HCT116 (cell line): ENCODE measurements at regions not wholly inside any gene's neighbourhood (a gene's known extent, or its start where the extent isn't known, plus 50 kb on each side); places are given as distances from the start of the nearest gene placed in this dataset.

ENCODE experiments used
- ATAC-seq: fragments of 200-7000 bp; cut with Tn5 transposase; 2 replicates; pipeline ENCODE4 v1.9.1; 2020; ENCODE audit warnings: mild to moderate bottlenecking, moderate library complexity
- BruUV-seq: library from RNA; stranded (reverse); fragments of 400-500 nt; replicated peaks from 2 replicates; lab custom pipeline; 2021; lab: Mats Ljungman, UMichigan
- CTCF ChIA-PET: fragments of 300-600 bp; sonication (Branson Sonifier 250); formaldehyde crosslinking; loops from one replicate; lab custom pipeline; 2021; ENCODE audit warnings: antibody characterized with exemption; lab: Charles Lee
- POLR2A ChIA-PET: fragments of 300-600, 350-600 bp; sonication (Branson Sonifier 250); formaldehyde crosslinking; loops from one replicate; lab custom pipeline; 2021; ENCODE audit warnings: antibody characterized with exemption; lab: Charles Lee
- RAD21 ChIA-PET, 2 experiments: fragments of 300-600 bp; sonication (Branson Sonifier 250); formaldehyde crosslinking; loops; one replicate each; lab custom pipeline; 2023; ENCODE audit warnings: low total read pairs in 2 of 2; ENCODE audit not compliant: uncharacterized antibody in 2 of 2, unreplicated experiment in 2 of 2, low non-redundant PET in 1 of 2; lab: Charles Lee
- DNase-seq: peaks from one replicate; pipeline ENCODE4 v3.0.0-alpha.2; 2010; ENCODE audit warnings: low read depth, low spot score
- H2AFZ ChIP-seq: fragments of 200-600 bp; shearing (Covaris generic), sonication (generic); 2 replicates; pipeline ENCODE4 v1.6.1; 2017; ENCODE audit warnings: low read depth, mixed run types, mixed read lengths, antibody characterized with exemption, low read length; ENCODE audit not compliant: poor library complexity, severe bottlenecking
- H3K27ac ChIP-seq: 2 replicates; pipeline ENCODE4 v1.5.1; 2012; ENCODE audit warnings: low read depth, low read length
- H3K27me3 ChIP-seq: fragments of 200-600 bp; sonication (generic); 2 replicates; pipeline ENCODE4 v1.6.1; 2016; ENCODE audit warnings: mixed run types, low read length, mixed read lengths; ENCODE audit not compliant: insufficient read depth
- H3K36me3 ChIP-seq, 2 experiments: fragments of 200-500 bp in 1 of 2; fragments of 200-600 bp in 1 of 2; sonication (Bioruptor generic) in 1 of 2; sonication (generic) in 1 of 2; 2 replicates each; pipeline versions ENCODE4 v1.5.1 to v1.6.1; 2014 to 2016; ENCODE audit warnings: low read length in 2 of 2, inconsistent platforms in 1 of 2, mixed read lengths in 1 of 2, mixed run types in 1 of 2; ENCODE audit not compliant: insufficient read depth in 2 of 2, control insufficient read depth in 1 of 2
- H3K4me1 ChIP-seq, 2 experiments: fragments of 200-600 bp in 1 of 2; sonication (generic) in 1 of 2; 2 replicates each; pipeline versions ENCODE4 v1.5.1 to v1.6.1; 2012 to 2017; ENCODE audit warnings: low read length in 2 of 2, inconsistent platforms in 1 of 2, mild to moderate bottlenecking in 1 of 2, mixed read lengths in 1 of 2, mixed run types in 1 of 2, moderate library complexity in 1 of 2; ENCODE audit not compliant: insufficient read depth in 2 of 2, control insufficient read depth in 1 of 2
- H3K4me2 ChIP-seq: fragments of 200-600 bp; sonication (generic); 2 replicates; pipeline ENCODE4 v1.6.1; 2017; ENCODE audit warnings: mixed run types, low read length, mixed read lengths
- H3K4me3 ChIP-seq, 2 experiments: fragments of 200-600 bp in 1 of 2; sonication (generic) in 1 of 2; replicated peaks in 1 of 2; 2 replicates each; pipeline ENCODE4 v1.5.1; 2011 to 2016; ENCODE audit warnings: low read length in 2 of 2, control low read depth in 1 of 2, low read depth in 1 of 2, mild to moderate bottlenecking in 1 of 2, mixed read lengths in 1 of 2, mixed run types in 1 of 2
- H3K79me2 ChIP-seq: fragments of 200-600 bp; sonication (generic); 2 replicates; pipeline ENCODE4 v1.6.1; 2017; ENCODE audit warnings: mild to moderate bottlenecking, mixed run types, low read length, moderate library complexity, mixed read lengths; ENCODE audit not compliant: insufficient read depth
- H3K9ac ChIP-seq: fragments of 200-600 bp; sonication (generic); 2 replicates; pipeline ENCODE4 v1.6.1; 2016; ENCODE audit warnings: low read length, mixed read lengths
- H3K9me2 ChIP-seq: fragments of 200-600 bp; sonication (generic), shearing (Covaris generic); 2 replicates; pipeline ENCODE4 v1.6.1; 2017; ENCODE audit warnings: mixed run types, mild to moderate bottlenecking, moderate library complexity; ENCODE audit not compliant: insufficient read depth
- H3K9me3 ChIP-seq, 2 experiments: fragments of 200-500 bp in 1 of 2; fragments of 200-600 bp in 1 of 2; sonication (Bioruptor generic) in 1 of 2; sonication (generic) in 1 of 2; 2 replicates each; pipeline ENCODE4 v1.6.1; 2014 to 2017; ENCODE audit warnings: low read length in 2 of 2, mixed read lengths in 2 of 2, inconsistent platforms in 1 of 2, low read depth in 1 of 2, mild to moderate bottlenecking in 1 of 2, mixed run types in 1 of 2, moderate library complexity in 1 of 2; ENCODE audit not compliant: control insufficient read depth in 1 of 2, insufficient read depth in 1 of 2
- H4K20me1 ChIP-seq: fragments of 200-600 bp; sonication (generic), shearing (Covaris generic); 2 replicates; pipeline ENCODE4 v1.6.1; 2017; ENCODE audit warnings: mixed run types, mild to moderate bottlenecking, moderate library complexity; ENCODE audit not compliant: insufficient read depth
- CBX3 ChIP-seq: IDR thresholded peaks from 2 replicates; pipeline ENCODE4 v1.6.1; 2012; ENCODE audit warnings: low read depth
- CEBPB ChIP-seq: IDR thresholded peaks from 2 replicates; pipeline ENCODE4 v1.6.1; 2012; ENCODE audit warnings: low read depth
- EGR1 ChIP-seq: IDR thresholded peaks from 2 replicates; pipeline ENCODE4 v1.6.1; 2012; ENCODE audit warnings: low read depth
- RAD21 ChIP-seq: IDR thresholded peaks from 2 replicates; pipeline ENCODE4 v1.6.1; 2012; ENCODE audit warnings: low read depth, mild to moderate bottlenecking
- SIN3A ChIP-seq: IDR thresholded peaks from 2 replicates; pipeline ENCODE4 v1.6.1; 2012; ENCODE audit warnings: low read depth
- SRF ChIP-seq: IDR thresholded peaks from 2 replicates; pipeline ENCODE4 v1.6.1; 2012; ENCODE audit warnings: low read depth
- TCF7L2 ChIP-seq: IDR thresholded peaks from 2 replicates; pipeline ENCODE4 v1.7.0; 2011; ENCODE audit warnings: borderline replicate concordance, inconsistent platforms; ENCODE audit not compliant: insufficient read depth, insufficient read length; ENCODE audit errors: extremely low read depth
- YY1 ChIP-seq: IDR thresholded peaks from 2 replicates; pipeline ENCODE4 v1.6.1; 2011; ENCODE audit warnings: low read length, low read depth, moderate library complexity, mild to moderate bottlenecking; ENCODE audit not compliant: insufficient replicate concordance; ENCODE audit errors: extremely low read depth
- intact Hi-C: fragments of 100-400 bp; cut with micrococcal nuclease; formaldehyde crosslinking; loops from 2 replicates; pipeline ENCODE4 v1.10.0; 2022
- TF ChIP-seq, protein P1 (sequence below): IDR thresholded peaks from 2 replicates; pipeline ENCODE4 v1.6.1; 2012; ENCODE audit warnings: low read depth
- TF ChIP-seq, protein P2 (sequence below), 3 experiments: fragments of 200-600 bp in 1 of 3; sonication (generic) in 1 of 3; IDR thresholded peaks in 2 of 3; conservative IDR thresholded peaks in 1 of 3; 2 replicates each; pipeline ENCODE4 v1.5.1; 2012 to 2017; ENCODE audit warnings: low read depth in 2 of 3, low read length in 2 of 3, antibody characterized with exemption in 1 of 3, borderline replicate concordance in 1 of 3, control low read depth in 1 of 3, mild to moderate bottlenecking in 1 of 3, mixed read lengths in 1 of 3, mixed run types in 1 of 3, moderate library complexity in 1 of 3; ENCODE audit not compliant: insufficient read depth in 1 of 3
- TF ChIP-seq, protein P3 (sequence below): IDR thresholded peaks from 2 replicates; pipeline ENCODE4 v1.6.1; 2012

DNA sequence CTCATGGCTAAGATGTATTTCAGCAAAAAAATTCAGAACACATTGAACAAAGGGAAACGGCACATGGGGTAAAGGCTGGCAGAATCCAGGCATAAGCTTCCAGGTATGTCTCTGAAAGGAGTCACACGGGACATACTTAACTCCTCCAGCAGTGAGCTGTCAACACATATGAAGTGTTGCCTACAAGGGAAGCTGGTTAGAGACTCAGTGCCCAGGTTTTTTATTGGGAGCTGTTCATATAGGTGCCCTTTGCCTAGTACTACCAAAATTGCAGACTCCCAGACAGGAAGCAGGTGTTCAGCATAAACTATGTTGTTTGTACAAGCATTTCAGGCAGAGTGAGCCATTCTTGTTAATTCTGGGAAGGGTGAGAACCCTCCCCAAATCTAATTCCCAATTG, 77.4 kb upstream of the PUDP start:
- BruUV-seq: no TSS peak
- no peak overlapping the region for H3K27ac ChIP-seq
- intact Hi-C loops: no loop called here
- H2AFZ ChIP-seq: no peak overlapping the region
- H3K4me2 ChIP-seq: no peak overlapping the region
- H3K79me2 ChIP-seq: no peaks in the 10 kb centered on the region
- H3K4me1 ChIP-seq: no peaks in the 10 kb centered on the region
- H3K9me3 ChIP-seq: no peaks in the 10 kb centered on the region
- no peaks in the 10 kb centered on the region for H3K27me3 ChIP-seq
- TF ChIP-seq, protein P1, sequence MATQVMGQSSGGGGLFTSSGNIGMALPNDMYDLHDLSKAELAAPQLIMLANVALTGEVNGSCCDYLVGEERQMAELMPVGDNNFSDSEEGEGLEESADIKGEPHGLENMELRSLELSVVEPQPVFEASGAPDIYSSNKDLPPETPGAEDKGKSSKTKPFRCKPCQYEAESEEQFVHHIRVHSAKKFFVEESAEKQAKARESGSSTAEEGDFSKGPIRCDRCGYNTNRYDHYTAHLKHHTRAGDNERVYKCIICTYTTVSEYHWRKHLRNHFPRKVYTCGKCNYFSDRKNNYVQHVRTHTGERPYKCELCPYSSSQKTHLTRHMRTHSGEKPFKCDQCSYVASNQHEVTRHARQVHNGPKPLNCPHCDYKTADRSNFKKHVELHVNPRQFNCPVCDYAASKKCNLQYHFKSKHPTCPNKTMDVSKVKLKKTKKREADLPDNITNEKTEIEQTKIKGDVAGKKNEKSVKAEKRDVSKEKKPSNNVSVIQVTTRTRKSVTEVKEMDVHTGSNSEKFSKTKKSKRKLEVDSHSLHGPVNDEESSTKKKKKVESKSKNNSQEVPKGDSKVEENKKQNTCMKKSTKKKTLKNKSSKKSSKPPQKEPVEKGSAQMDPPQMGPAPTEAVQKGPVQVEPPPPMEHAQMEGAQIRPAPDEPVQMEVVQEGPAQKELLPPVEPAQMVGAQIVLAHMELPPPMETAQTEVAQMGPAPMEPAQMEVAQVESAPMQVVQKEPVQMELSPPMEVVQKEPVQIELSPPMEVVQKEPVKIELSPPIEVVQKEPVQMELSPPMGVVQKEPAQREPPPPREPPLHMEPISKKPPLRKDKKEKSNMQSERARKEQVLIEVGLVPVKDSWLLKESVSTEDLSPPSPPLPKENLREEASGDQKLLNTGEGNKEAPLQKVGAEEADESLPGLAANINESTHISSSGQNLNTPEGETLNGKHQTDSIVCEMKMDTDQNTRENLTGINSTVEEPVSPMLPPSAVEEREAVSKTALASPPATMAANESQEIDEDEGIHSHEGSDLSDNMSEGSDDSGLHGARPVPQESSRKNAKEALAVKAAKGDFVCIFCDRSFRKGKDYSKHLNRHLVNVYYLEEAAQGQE: no peak
- no peak for TF ChIP-seq CEBPB
- TF ChIP-seq TCF7L2: no peak
- no peak for TF ChIP-seq EGR1
- no peak for TF ChIP-seq SRF
- TF ChIP-seq, protein P2, sequence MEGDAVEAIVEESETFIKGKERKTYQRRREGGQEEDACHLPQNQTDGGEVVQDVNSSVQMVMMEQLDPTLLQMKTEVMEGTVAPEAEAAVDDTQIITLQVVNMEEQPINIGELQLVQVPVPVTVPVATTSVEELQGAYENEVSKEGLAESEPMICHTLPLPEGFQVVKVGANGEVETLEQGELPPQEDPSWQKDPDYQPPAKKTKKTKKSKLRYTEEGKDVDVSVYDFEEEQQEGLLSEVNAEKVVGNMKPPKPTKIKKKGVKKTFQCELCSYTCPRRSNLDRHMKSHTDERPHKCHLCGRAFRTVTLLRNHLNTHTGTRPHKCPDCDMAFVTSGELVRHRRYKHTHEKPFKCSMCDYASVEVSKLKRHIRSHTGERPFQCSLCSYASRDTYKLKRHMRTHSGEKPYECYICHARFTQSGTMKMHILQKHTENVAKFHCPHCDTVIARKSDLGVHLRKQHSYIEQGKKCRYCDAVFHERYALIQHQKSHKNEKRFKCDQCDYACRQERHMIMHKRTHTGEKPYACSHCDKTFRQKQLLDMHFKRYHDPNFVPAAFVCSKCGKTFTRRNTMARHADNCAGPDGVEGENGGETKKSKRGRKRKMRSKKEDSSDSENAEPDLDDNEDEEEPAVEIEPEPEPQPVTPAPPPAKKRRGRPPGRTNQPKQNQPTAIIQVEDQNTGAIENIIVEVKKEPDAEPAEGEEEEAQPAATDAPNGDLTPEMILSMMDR (IDR thresholded peaks at IDR 0.05 in 2 of 3, conservative IDR thresholded peaks at IDR 0.05 in 1 of 3; ENCODE audit: borderline replicate concordance in 1 of 3, insufficient read depth in 1 of 3, low read depth in 2 of 3, low read length in 2 of 3): no peak
- TF ChIP-seq, protein P3, sequence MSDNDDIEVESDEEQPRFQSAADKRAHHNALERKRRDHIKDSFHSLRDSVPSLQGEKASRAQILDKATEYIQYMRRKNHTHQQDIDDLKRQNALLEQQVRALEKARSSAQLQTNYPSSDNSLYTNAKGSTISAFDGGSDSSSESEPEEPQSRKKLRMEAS: no peak
- no peak for TF ChIP-seq YY1
- TF ChIP-seq CBX3: no peak
- no peak for TF ChIP-seq RAD21
- no peak for TF ChIP-seq SIN3A
- RAD21 ChIA-PET: no interaction called here
- H3K36me3 ChIP-seq: no peaks in the 10 kb centered on the region
- no peaks in the 10 kb centered on the region for H3K9me2 ChIP-seq
- DNase-seq (no peak), ATAC-seq (no peak)
- CTCF ChIA-PET: no interaction called here
- POLR2A ChIA-PET: no interaction called here
- H3K9ac ChIP-seq: no peak overlapping the region
- H4K20me1 ChIP-seq: no peaks in the 10 kb centered on the region
- H3K4me3 ChIP-seq: no peak overlapping the region
